Tibial nerve (tissue), 4 donors: ENCODE measurements at regions not wholly inside any gene's neighbourhood (a gene's known extent, or its start where the extent isn't known, plus 50 kb on each side); places are given as distances from the start of the nearest gene placed in this dataset.

Experiments
- DNase-seq, 2 donors: peaks; one replicate each; pipeline ENCODE4 v3.0.0-alpha.2; 2019; ENCODE audit warnings: low spot score in 2 of 2
- H3K27ac ChIP-seq, 4 donors: fragments of 200-600 bp; sonication (generic) in 3 of 4; one replicate each; pipeline ENCODE4 v1.5.1; 2017 to 2019; ENCODE audit warnings: mild to moderate bottlenecking in 1 of 4
- H3K27me3 ChIP-seq, 2 donors: fragments of 200-600 bp; sonication (generic) in 1 of 2; one replicate each; pipeline versions ENCODE4 v1.5.1 to v1.6.0; 2017 to 2019
- H3K36me3 ChIP-seq, 3 donors: fragments of 200-600 bp; sonication (generic); one replicate each; pipeline ENCODE4 v1.5.1; 2018 to 2019
- H3K4me1 ChIP-seq, 4 donors: fragments of 200-600 bp; sonication (generic) in 3 of 4; one replicate each; pipeline ENCODE4 v1.5.1; 2017 to 2019
- H3K4me3 ChIP-seq, 4 donors: fragments of 200-600 bp; sonication (generic) in 3 of 4; one replicate each; pipeline ENCODE4 v1.5.1; 2017 to 2019; ENCODE audit warnings: mild to moderate bottlenecking in 1 of 4, moderate library complexity in 1 of 4
- H3K9me3 ChIP-seq, 4 donors: fragments of 200-600 bp; sonication (generic) in 3 of 4; one replicate each; pipeline ENCODE4 v1.5.1; 2017 to 2019
- CTCF ChIP-seq, 5 experiments: fragments of 200-600 bp in 3 of 5; fragments of 450-650 bp in 2 of 5; sonication (generic) in 3 of 5; IDR thresholded peaks; one replicate each; pipeline ENCODE4 v1.5.1; 2016 to 2019; ENCODE audit warnings: antibody characterized with exemption in 5 of 5, mild to moderate bottlenecking in 3 of 5, moderate library complexity in 2 of 5
- EP300 ChIP-seq, 2 donors: sonication (generic); formaldehyde crosslinking; IDR thresholded peaks; one replicate each; pipeline ENCODE4 v1.6.1; 2017; ENCODE audit warnings: antibody characterized with exemption in 2 of 2, mild to moderate bottlenecking in 1 of 2
- POLR2A ChIP-seq, 2 donors: fragments of 450-650 bp; IDR thresholded peaks; one replicate each; pipeline ENCODE4 v1.6.1; 2017; ENCODE audit warnings: antibody characterized with exemption in 2 of 2, mild to moderate bottlenecking in 2 of 2, moderate library complexity in 2 of 2
- WGBS, 2 donors: methylation state at CpG; one replicate each; pipeline ENCODE4 v1.1.5; 2018; 5-methylcytosine and 5-hydroxymethylcytosine counted together

- Histone ChIP-seq H3K27me3 (no peaks in the 10 kb centered on the region), H3K9me3 (no peaks in the 10 kb centered on the region), H3K36me3 (no peaks in the 10 kb centered on the region), H3K4me1 (peaks cover 0 to 15% (median 0%) of the 10 kb centered on the region in 4 donors), H3K4me3 (no peak overlapping the region), H3K27ac (no peak overlapping the region)
- no peak for TF ChIP-seq POLR2A (IDR thresholded peaks at IDR 0.05)
- TF ChIP-seq EP300 (IDR thresholded peaks at IDR 0.05) = no peak
- TF ChIP-seq CTCF (IDR thresholded peaks at IDR 0.05) = no peak
- no peak for DNase-seq
- 88 to 95% methylated on average over 5 of the region's 5 CpGs for WGBS, 2 donors
Measured at GRCh38 chr1:201666102-201666501, 127.2 kb downstream of the NAV1 start.

GRCh38 chr1:201666645-201667044, 127.7 kb downstream of the NAV1 start:
- Histone ChIP-seq H3K27me3 (no peaks in the 10 kb centered on the region), H3K4me3 (no peak overlapping the region), H3K27ac (no peak overlapping the region), H3K36me3 (no peaks in the 10 kb centered on the region), H3K9me3 (no peaks in the 10 kb centered on the region), H3K4me1 (peaks cover 0 to 15% (median 0%) of the 10 kb centered on the region in 4 donors)
- DNase-seq = no peak
- TF ChIP-seq POLR2A (IDR thresholded peaks at IDR 0.05) (no peak), EP300 (IDR thresholded peaks at IDR 0.05) (no peak), CTCF (IDR thresholded peaks at IDR 0.05) (no peak)
- 93 to 95% methylated on average over 5 of the region's 5 CpGs for WGBS, 2 donors

DNA sequence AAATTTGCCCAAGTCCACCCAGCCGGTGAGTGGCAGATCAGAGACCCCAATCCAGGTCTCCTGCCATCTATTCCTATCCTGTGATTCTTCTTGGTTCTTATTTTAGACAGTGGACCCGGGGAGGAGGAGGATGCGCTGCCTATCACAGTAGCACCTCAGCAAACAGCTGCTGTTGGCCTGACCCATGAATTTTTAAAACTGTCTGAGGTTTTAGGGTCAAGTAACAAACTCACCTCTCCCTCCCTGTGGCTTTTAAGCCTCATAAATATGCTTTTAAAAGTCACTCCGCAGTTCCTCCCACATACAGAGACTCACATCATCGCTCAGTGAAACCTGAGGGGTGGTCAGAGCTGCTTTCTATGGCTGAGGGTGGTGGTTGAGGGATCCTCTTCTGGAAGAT, 128.6 kb downstream of the NAV1 start:
- H3K27me3 ChIP-seq = no peaks in the 10 kb centered on the region
- TF ChIP-seq POLR2A (IDR thresholded peaks at IDR 0.05) = no peak
- no peak for TF ChIP-seq EP300 (IDR thresholded peaks at IDR 0.05)
- TF ChIP-seq CTCF (IDR thresholded peaks at IDR 0.05) = no peak
- H3K4me3 ChIP-seq = no peak overlapping the region
- 80 to 81% methylated on average over 5 of the region's 5 CpGs for whole genome bisulfite sequencing, 2 donors
- DNase-seq = no peak
- no peaks in the 10 kb centered on the region for H3K36me3 ChIP-seq
- no peak overlapping the region for H3K27ac ChIP-seq
- no peaks in the 10 kb centered on the region for H3K9me3 ChIP-seq
- H3K4me1 ChIP-seq = peaks cover 0 to 9% (median 0%) of the 10 kb centered on the region in 4 donors

- no peak for DNase-seq
- H3K27me3 ChIP-seq = no peaks in the 10 kb centered on the region
- peaks cover 0 to 14% (median 5%) of the 10 kb centered on the region in 4 donors for H3K4me1 ChIP-seq
- H3K9me3 ChIP-seq = no peaks in the 10 kb centered on the region
- no peaks in the 10 kb centered on the region for H3K36me3 ChIP-seq
- WGBS, 2 donors = 92 to 96% methylated on average over 1 of the region's 1 CpG
- no peak overlapping the region for H3K4me3 ChIP-seq
- TF ChIP-seq EP300 (IDR thresholded peaks at IDR 0.05) (no peak), POLR2A (IDR thresholded peaks at IDR 0.05) (no peak), CTCF (IDR thresholded peaks at IDR 0.05) (no peak)
- H3K27ac ChIP-seq = no peak overlapping the region
Measured at GRCh38 chr1:201670517-201670916, 131.6 kb downstream of the NAV1 start.

- no peak overlapping the region for H3K27ac ChIP-seq
- TF ChIP-seq EP300 (IDR thresholded peaks at IDR 0.05) = no peak
- TF ChIP-seq CTCF (IDR thresholded peaks at IDR 0.05) = no peak
- no peak for TF ChIP-seq POLR2A (IDR thresholded peaks at IDR 0.05)
Measured at GRCh38 chr1:201672685-201673084, 133.8 kb downstream of the NAV1 start.

More at GRCh38 chr1:201672685-201673084, 133.8 kb downstream of the NAV1 start:
- DNase-seq = no peak
- peaks cover 0 to 27% (median 18%) of the 10 kb centered on the region in 4 donors for H3K4me1 ChIP-seq
- WGBS, 2 donors = 72 to 80% methylated on average over 8 of the region's 8 CpGs
- H3K4me3 ChIP-seq = no peak overlapping the region
- no peaks in the 10 kb centered on the region for H3K36me3 ChIP-seq
- H3K27me3 ChIP-seq = no peaks in the 10 kb centered on the region
- H3K9me3 ChIP-seq = no peaks in the 10 kb centered on the region
